Caki2 (cell line): ENCODE measurements at regions not wholly inside any gene's neighbourhood (a gene's known extent, or its start where the extent isn't known, plus 50 kb on each side); places are given as distances from the start of the nearest gene placed in this dataset.

ENCODE experiments used
- DNase-seq: peaks from one replicate; pipeline ENCODE4 v3.0.0-alpha.2; 2015; ENCODE audit warnings: low read depth
- in situ Hi-C: cut with HindIII; loops from 2 replicates; pipeline ENCODE4 v1.10.0; 2016; ENCODE audit warnings: low sequenced_read_pairs, low pct_unique_long_range_greater_than_20kb, mixed read lengths

DNA sequence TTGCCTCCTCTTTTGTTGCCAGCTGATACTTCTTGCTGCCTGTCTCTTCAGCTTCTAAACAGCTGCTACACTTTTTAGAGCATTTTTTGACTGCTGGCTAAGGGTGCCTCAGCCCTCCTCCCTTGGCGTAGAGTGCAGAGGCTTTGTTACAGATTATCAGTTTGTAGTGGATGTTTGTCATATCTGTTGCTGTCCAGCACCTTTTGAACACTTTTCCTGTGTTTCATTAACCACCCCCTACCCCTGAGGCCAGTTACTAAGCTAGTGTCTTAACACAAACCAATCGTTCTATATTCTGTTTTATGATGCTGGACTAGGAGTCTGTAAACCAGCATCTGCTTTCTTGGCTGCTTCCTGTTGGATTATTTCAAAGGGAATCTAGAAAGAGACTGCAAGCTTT lies 441.5 kb downstream of the DNAH5 start:
- DNase-seq = no peak
- in situ Hi-C loops = no loop called here

DNA sequence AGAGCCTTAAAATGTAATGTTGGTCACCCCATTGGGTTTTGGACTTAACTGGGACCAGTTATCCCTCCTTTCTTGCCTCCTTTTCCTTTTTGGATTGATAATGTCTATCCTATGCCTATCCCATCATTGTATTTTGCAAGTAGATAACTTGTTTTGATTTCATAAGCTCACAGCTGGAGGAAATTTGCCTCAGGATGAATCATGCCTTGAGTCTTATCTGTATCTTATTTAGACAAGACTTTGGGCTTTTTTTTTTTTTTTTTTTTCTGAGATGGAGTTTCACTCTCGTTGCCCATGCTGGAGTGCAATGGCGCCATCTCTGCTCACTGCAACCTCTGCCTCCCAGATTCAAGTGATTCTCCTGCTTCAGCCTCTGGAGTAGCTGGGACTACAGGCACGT lies 443.3 kb downstream of the DNAH5 start:
- no peak for DNase-seq
- in situ Hi-C loops = no loop called here

GRCh38 chr5:13498279-13498678 lies 446.2 kb downstream of the DNAH5 start:
- in situ Hi-C loops = no loop called here
- no peak for DNase-seq

GRCh38 chr5:13488254-13488931 lies 456.1 kb downstream of the DNAH5 start:
- in situ Hi-C loops = no loop called here
- DNase-seq = no peak

GRCh38 chr5:13480834-13481233 lies 463.7 kb downstream of the DNAH5 start:
- no peak for DNase-seq
- in situ Hi-C loops = no loop called here

DNA sequence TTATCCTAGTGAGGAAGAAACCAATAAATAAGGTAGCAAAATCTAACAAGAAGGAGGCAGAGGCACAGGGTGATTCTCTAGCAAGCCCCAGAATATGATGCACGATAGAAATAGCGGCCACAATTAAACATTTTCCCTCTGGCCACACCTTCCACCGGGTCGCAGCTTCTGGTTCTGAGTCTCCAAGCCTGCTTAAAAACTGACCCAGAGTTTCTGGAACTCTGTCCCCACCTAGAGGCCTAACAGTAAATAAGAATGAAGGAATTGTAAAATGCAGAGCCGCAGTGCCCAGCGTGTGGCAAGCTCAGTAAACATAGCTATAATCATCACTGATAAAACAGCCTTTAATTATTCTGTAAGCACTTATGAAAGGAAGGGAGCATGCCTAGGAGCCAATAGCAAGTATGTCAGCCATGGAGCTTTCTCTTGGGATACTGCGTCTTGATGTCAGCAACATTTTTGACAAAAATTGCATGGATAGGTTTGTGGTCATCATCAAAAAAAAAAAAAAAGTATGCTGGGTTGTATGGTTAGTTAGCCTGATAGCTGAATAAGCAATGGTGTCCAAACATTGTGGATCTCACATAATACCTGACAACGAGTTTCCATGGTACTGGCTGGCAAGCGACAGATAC lies 465.5 kb downstream of the DNAH5 start:
- in situ Hi-C loops = no loop called here
- DNase-seq = peak; percentile 19

- DNase-seq = no peak
- in situ Hi-C loops = no loop called here
These were observed 467.3 kb downstream of the DNAH5 start for GRCh38 chr5:13477118-13477737.

DNA sequence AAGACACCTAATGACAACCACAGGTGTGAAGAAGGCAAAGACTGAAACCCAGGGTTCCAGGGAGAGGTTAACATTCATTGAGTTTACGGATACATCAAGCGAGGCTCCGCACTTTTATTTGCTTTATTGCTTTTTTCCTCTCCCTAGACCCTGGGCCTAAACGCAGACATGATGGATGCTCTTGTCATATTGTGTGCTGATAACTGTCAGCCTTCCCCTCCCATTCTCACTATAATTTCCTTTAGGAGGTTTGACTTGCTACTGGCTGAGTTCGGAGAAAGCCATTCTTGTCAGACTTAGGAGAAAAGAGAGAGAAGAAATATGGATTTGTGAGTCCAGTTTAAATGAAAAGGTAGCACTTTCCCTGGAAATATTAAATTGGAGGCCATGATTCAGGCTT lies 471.6 kb downstream of the DNAH5 start:
- DNase-seq = no peak
- in situ Hi-C loops = no loop called here

DNA sequence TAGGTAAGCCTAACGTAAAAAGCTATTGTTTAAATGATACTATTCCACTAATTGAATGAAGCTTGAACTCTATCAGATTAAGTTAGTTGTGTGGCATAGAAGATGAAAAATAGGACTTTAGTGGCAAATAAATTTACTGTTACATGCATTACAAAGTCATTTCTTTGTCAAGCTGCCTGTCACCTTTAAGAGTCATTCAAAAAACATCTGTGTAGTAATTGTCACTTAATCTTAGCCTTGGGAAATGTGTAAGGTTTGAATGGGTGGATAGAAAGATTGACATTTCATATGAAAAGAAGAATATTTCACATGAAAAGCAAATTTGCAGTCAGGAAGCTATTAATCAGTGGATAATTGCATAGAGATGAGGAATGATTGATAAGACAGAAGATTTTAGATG lies 473.5 kb downstream of the DNAH5 start:
- in situ Hi-C loops = no loop called here

DNA sequence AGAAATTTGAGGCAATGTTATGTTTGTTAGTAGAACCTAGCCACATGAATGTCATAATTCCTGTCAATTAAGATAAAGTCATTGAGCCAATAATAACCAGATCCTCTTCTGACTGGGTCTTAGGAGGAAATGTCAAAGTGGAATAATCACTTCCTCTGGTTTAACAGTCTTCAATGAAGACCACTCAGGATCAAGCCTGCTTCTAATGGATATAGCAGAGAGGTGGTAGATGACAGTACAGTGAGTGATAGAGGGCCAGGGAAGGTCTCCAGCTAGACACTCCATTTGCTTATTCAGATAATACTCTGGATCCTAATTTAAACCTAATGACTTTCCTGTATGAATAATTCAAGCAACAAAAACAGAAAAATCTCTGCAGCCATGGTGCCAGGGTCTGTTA lies 474.2 kb downstream of the DNAH5 start:
- in situ Hi-C loops = no loop called here
- DNase-seq = no peak

More for the DNA sequence above, 473.5 kb downstream of the DNAH5 start:
- DNase-seq = no peak

GRCh38 chr5:13464532-13465193 lies 479.8 kb downstream of the DNAH5 start:
- no peak for DNase-seq
- in situ Hi-C loops = no loop called here

DNA sequence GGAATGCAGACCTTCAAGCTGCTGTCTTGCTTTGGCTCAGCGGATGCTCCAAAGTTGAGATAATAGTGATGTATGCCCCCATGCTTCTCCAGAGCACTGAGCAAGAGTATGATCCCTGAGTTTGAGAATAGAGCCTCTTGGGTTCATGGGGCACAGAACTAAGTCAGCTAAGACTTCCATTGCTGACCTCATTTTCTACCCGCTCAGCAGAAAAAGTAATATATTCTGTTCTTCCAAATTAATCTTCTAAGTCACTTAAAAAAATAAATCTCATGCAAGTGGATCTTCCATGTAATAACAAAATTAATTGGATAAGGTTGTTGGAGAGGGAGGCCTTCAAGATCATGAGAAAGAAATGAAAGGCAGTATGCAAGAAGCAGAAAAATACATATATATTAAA lies 483.9 kb downstream of the DNAH5 start:
- in situ Hi-C loops = no loop called here
- no peak for DNase-seq

GRCh38 chr5:13454050-13454449 lies 490.4 kb downstream of the DNAH5 start:
- in situ Hi-C loops = no loop called here
- no peak for DNase-seq

GRCh38 chr5:13448843-13449242 lies 495.6 kb downstream of the DNAH5 start:
- DNase-seq = no peak
- in situ Hi-C loops = no loop called here

DNA sequence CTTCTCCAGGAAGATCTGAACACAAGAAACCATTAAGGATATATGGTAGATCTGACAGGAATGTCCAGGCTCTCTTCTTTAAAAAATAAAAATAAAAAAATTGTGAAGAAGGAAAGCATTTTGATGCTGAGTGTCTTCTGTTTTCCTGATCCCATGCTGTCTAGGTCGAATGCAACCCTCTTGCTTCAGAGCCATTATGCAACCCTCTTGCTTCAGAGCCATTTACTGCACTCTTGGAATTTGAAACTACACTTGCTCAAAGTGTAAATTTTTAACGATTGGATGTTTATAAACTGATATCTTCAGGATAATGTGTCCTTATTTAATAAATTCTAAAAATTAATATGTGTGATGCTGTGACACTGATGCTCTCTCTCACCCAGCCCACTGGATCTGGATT lies 505.1 kb downstream of the DNAH5 start:
- in situ Hi-C loops = no loop called here

DNA sequence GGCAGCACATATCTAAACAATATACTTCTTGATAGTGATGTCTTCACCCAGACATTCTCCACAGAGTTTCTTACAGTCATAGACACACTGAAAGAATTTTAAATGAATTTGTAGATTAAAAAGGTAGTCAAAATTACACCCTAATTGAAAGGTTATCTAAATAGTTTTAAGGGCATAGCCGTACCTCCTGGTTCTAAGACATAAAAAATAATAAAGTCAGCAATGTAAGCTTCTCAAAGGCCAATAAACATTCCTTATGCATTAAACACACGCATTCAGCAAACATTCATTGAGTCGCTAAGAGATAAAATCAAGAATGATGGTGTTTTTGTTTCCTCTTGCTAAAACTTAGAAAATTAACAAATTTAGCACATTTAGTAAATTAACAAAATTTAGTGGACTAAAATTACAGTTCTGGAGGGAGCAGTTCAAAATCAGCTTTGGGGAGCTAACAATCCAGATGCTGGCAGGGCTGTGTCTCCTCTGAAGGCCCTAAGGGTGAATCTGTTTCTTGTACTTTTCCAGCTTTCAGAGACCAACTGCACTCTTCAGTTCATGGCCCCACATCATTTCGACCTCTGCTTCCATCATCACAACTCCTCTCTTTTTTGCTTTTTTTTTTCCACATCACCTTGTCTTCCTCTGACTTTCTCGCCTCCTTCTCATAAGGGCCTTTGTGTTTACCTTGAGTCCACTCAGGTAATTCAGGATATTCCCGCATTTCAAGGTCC lies 516.5 kb downstream of the DNAH5 start:
- in situ Hi-C loops = no loop called here
- DNase-seq = no peak

More for the DNA sequence above, 505.1 kb downstream of the DNAH5 start:
- DNase-seq = no peak

GRCh38 chr5:13412040-13412595 lies 532.4 kb downstream of the DNAH5 start:
- DNase-seq = no peak

GRCh38 chr5:13408616-13409015 lies 535.9 kb downstream of the DNAH5 start:
- DNase-seq = no peak
- in situ Hi-C loops = no loop called here

More at GRCh38 chr5:13412040-13412595, 532.4 kb downstream of the DNAH5 start:
- in situ Hi-C loops = no loop called here
